ENCODE measurements at regions not wholly inside any gene's neighbourhood (a gene's known extent, or its start where the extent isn't known, plus 50 kb on each side); places are given as distances from the start of the nearest gene placed in this dataset.

GRCh38 chr9:16303506-16303905 lies 567.0 kb downstream of the BNC2 start:
- TF ChIP-seq CTCF (IDR thresholded peaks at IDR 0.05; ENCODE audit: low read depth, low read length, missing input control) (no peak), RXRA (IDR thresholded peaks at IDR 0.05) (no peak), MAX (IDR thresholded peaks at IDR 0.05) (no peak)

Data from liver (tissue), 3 donors.